ENCODE measurements at regions not wholly inside any gene's neighbourhood (a gene's known extent, or its start where the extent isn't known, plus 50 kb on each side); places are given as distances from the start of the nearest gene placed in this dataset.
"Not testable (repeated sequence)": the region's sequence is repeated elsewhere in the genome, so short reads cannot be mapped to it uniquely, and the experiment has no call there.

GRCh38 chr2:77578354-77578753, 56.2 kb upstream of the LRRTM4 start:
- no peak overlapping the region for H3K27ac ChIP-seq (ENCODE audit: low read depth, low read length)
- no peaks in the 10 kb centered on the region for H3K9me3 ChIP-seq (ENCODE audit: control insufficient read depth in 5 of 5, low read length in 5 of 5)
- H3K27me3 ChIP-seq (ENCODE audit: control insufficient read depth in 5 of 5, insufficient read depth in 4 of 5, low read length in 5 of 5): no peaks in the 10 kb centered on the region
- no peaks in the 10 kb centered on the region for H3K36me3 ChIP-seq (ENCODE audit: control insufficient read depth in 5 of 5, insufficient read depth in 5 of 5, low read length in 5 of 5)
- no peak overlapping the region for H3K9ac ChIP-seq (ENCODE audit: low read length in 5 of 5)
- H3K4me1 ChIP-seq (ENCODE audit: control insufficient read depth in 5 of 5, insufficient read depth in 5 of 5, low read length in 5 of 5): peaks cover 0 to 6% (median 0%) of the 10 kb centered on the region in 5 donors
- no peak overlapping the region for H3K4me3 ChIP-seq (ENCODE audit: low read depth in 1 of 5, low read length in 5 of 5)

GRCh38 chr2:77579076-77579769, 57.0 kb upstream of the LRRTM4 start:
- no peak overlapping the region for H3K27ac ChIP-seq (ENCODE audit: low read depth, low read length)
- no peaks in the 10 kb centered on the region for H3K36me3 ChIP-seq (ENCODE audit: control insufficient read depth in 5 of 5, insufficient read depth in 5 of 5, low read length in 5 of 5)
- no peaks in the 10 kb centered on the region for H3K9me3 ChIP-seq (ENCODE audit: control insufficient read depth in 5 of 5, low read length in 5 of 5)
- peaks cover 0 to 6% (median 0%) of the 10 kb centered on the region in 5 donors for H3K4me1 ChIP-seq (ENCODE audit: control insufficient read depth in 5 of 5, insufficient read depth in 5 of 5, low read length in 5 of 5)
- no peak overlapping the region for H3K4me3 ChIP-seq (ENCODE audit: low read depth in 1 of 5, low read length in 5 of 5)
- H3K9ac ChIP-seq (ENCODE audit: low read length in 5 of 5): no peak overlapping the region
- no peaks in the 10 kb centered on the region for H3K27me3 ChIP-seq (ENCODE audit: control insufficient read depth in 5 of 5, insufficient read depth in 4 of 5, low read length in 5 of 5)

- Histone ChIP-seq H3K27ac (ENCODE audit: low read depth, low read length) (no peak overlapping the region), H3K4me1 (ENCODE audit: control insufficient read depth in 5 of 5, insufficient read depth in 5 of 5, low read length in 5 of 5) (no peaks in the 10 kb centered on the region), H3K36me3 (ENCODE audit: control insufficient read depth in 5 of 5, insufficient read depth in 5 of 5, low read length in 5 of 5) (no peaks in the 10 kb centered on the region), H3K9me3 (ENCODE audit: control insufficient read depth in 5 of 5, low read length in 5 of 5) (peaks cover 0 to 4% (median 0%) of the 10 kb centered on the region in 5 donors), H3K9ac (ENCODE audit: low read length in 5 of 5) (no peak overlapping the region), H3K27me3 (ENCODE audit: control insufficient read depth in 5 of 5, insufficient read depth in 4 of 5, low read length in 5 of 5) (no peaks in the 10 kb centered on the region), H3K4me3 (ENCODE audit: low read depth in 1 of 5, low read length in 5 of 5) (no peak overlapping the region)
These were observed 66.3 kb upstream of the LRRTM4 start for GRCh38 chr2:77588438-77588837.

GRCh38 chr2:77590298-77590917, 68.2 kb upstream of the LRRTM4 start:
- no peaks in the 10 kb centered on the region for H3K36me3 ChIP-seq (ENCODE audit: control insufficient read depth in 5 of 5, insufficient read depth in 5 of 5, low read length in 5 of 5)
- no peaks in the 10 kb centered on the region for H3K27me3 ChIP-seq (ENCODE audit: control insufficient read depth in 5 of 5, insufficient read depth in 4 of 5, low read length in 5 of 5)
- no peak overlapping the region for H3K9ac ChIP-seq (ENCODE audit: low read length in 5 of 5)
- peaks cover 0 to 4% (median 0%) of the 10 kb centered on the region in 5 donors for H3K9me3 ChIP-seq (ENCODE audit: control insufficient read depth in 5 of 5, low read length in 5 of 5)
- H3K4me3 ChIP-seq (ENCODE audit: low read depth in 1 of 5, low read length in 5 of 5): no peak overlapping the region
- no peak overlapping the region for H3K27ac ChIP-seq (ENCODE audit: low read depth, low read length)
- H3K4me1 ChIP-seq (ENCODE audit: control insufficient read depth in 5 of 5, insufficient read depth in 5 of 5, low read length in 5 of 5): no peaks in the 10 kb centered on the region

- not testable (repeated sequence) for H3K9ac ChIP-seq (ENCODE audit: low read length in 5 of 5); H3K9me3 ChIP-seq (ENCODE audit: control insufficient read depth in 5 of 5, low read length in 5 of 5); H3K4me3 ChIP-seq (ENCODE audit: low read depth in 1 of 5, low read length in 5 of 5); H3K36me3 ChIP-seq (ENCODE audit: control insufficient read depth in 5 of 5, insufficient read depth in 5 of 5, low read length in 5 of 5); H3K27me3 ChIP-seq (ENCODE audit: control insufficient read depth in 5 of 5, insufficient read depth in 4 of 5, low read length in 5 of 5); H3K4me1 ChIP-seq (ENCODE audit: control insufficient read depth in 5 of 5, insufficient read depth in 5 of 5, low read length in 5 of 5); H3K27ac ChIP-seq (ENCODE audit: low read depth, low read length)
These were observed 70.8 kb upstream of the LRRTM4 start for GRCh38 chr2:77592955-77593354.

- Histone ChIP-seq H3K4me3 (ENCODE audit: low read depth in 1 of 5, low read length in 5 of 5) (no peak overlapping the region), H3K9ac (ENCODE audit: low read length in 5 of 5) (no peak overlapping the region), H3K4me1 (ENCODE audit: control insufficient read depth in 5 of 5, insufficient read depth in 5 of 5, low read length in 5 of 5) (no peaks in the 10 kb centered on the region), H3K27me3 (ENCODE audit: control insufficient read depth in 5 of 5, insufficient read depth in 4 of 5, low read length in 5 of 5) (no peaks in the 10 kb centered on the region), H3K27ac (ENCODE audit: low read depth, low read length) (no peak overlapping the region), H3K9me3 (ENCODE audit: control insufficient read depth in 5 of 5, low read length in 5 of 5) (no peaks in the 10 kb centered on the region), H3K36me3 (ENCODE audit: control insufficient read depth in 5 of 5, insufficient read depth in 5 of 5, low read length in 5 of 5) (no peaks in the 10 kb centered on the region)
These were observed 80.6 kb upstream of the LRRTM4 start for GRCh38 chr2:77602771-77603170.

- no peaks in the 10 kb centered on the region for H3K36me3 ChIP-seq (ENCODE audit: control insufficient read depth in 5 of 5, insufficient read depth in 5 of 5, low read length in 5 of 5)
- H3K27me3 ChIP-seq (ENCODE audit: control insufficient read depth in 5 of 5, insufficient read depth in 4 of 5, low read length in 5 of 5): no peaks in the 10 kb centered on the region
- H3K27ac ChIP-seq (ENCODE audit: low read depth, low read length): no peak overlapping the region
- no peak overlapping the region for H3K4me3 ChIP-seq (ENCODE audit: low read depth in 1 of 5, low read length in 5 of 5)
- no peaks in the 10 kb centered on the region for H3K4me1 ChIP-seq (ENCODE audit: control insufficient read depth in 5 of 5, insufficient read depth in 5 of 5, low read length in 5 of 5)
- H3K9me3 ChIP-seq (ENCODE audit: control insufficient read depth in 5 of 5, low read length in 5 of 5): peaks cover 0 to 6% (median 0%) of the 10 kb centered on the region in 5 donors
- H3K9ac ChIP-seq (ENCODE audit: low read length in 5 of 5): no peak overlapping the region
These were observed 83.1 kb upstream of the LRRTM4 start for GRCh38 chr2:77604953-77605929.

GRCh38 chr2:77608510-77608909, 86.3 kb upstream of the LRRTM4 start:
- Histone ChIP-seq H3K4me3 (ENCODE audit: low read depth in 1 of 5, low read length in 5 of 5) (no peak overlapping the region), H3K9me3 (ENCODE audit: control insufficient read depth in 5 of 5, low read length in 5 of 5) (peaks cover 0 to 8% (median 5%) of the 10 kb centered on the region in 5 donors), H3K27ac (ENCODE audit: low read depth, low read length) (no peak overlapping the region), H3K36me3 (ENCODE audit: control insufficient read depth in 5 of 5, insufficient read depth in 5 of 5, low read length in 5 of 5) (no peaks in the 10 kb centered on the region), H3K27me3 (ENCODE audit: control insufficient read depth in 5 of 5, insufficient read depth in 4 of 5, low read length in 5 of 5) (no peaks in the 10 kb centered on the region), H3K4me1 (ENCODE audit: control insufficient read depth in 5 of 5, insufficient read depth in 5 of 5, low read length in 5 of 5) (no peaks in the 10 kb centered on the region), H3K9ac (ENCODE audit: low read length in 5 of 5) (no peak overlapping the region)

GRCh38 chr2:77629539-77629938, 107.4 kb upstream of the LRRTM4 start:
- Histone ChIP-seq H3K36me3 (ENCODE audit: control insufficient read depth in 5 of 5, insufficient read depth in 5 of 5, low read length in 5 of 5) (no peaks in the 10 kb centered on the region), H3K4me3 (ENCODE audit: low read depth in 1 of 5, low read length in 5 of 5) (no peak overlapping the region)

GRCh38 chr2:77631007-77631406, 108.8 kb upstream of the LRRTM4 start:
- Histone ChIP-seq H3K27ac (ENCODE audit: low read depth, low read length) (no peak overlapping the region), H3K36me3 (ENCODE audit: control insufficient read depth in 5 of 5, insufficient read depth in 5 of 5, low read length in 5 of 5) (no peaks in the 10 kb centered on the region), H3K4me1 (ENCODE audit: control insufficient read depth in 5 of 5, insufficient read depth in 5 of 5, low read length in 5 of 5) (no peaks in the 10 kb centered on the region), H3K27me3 (ENCODE audit: control insufficient read depth in 5 of 5, insufficient read depth in 4 of 5, low read length in 5 of 5) (no peaks in the 10 kb centered on the region), H3K9ac (ENCODE audit: low read length in 5 of 5) (no peak overlapping the region), H3K9me3 (ENCODE audit: control insufficient read depth in 5 of 5, low read length in 5 of 5) (peaks cover 0 to 10% (median 5%) of the 10 kb centered on the region in 5 donors), H3K4me3 (ENCODE audit: low read depth in 1 of 5, low read length in 5 of 5) (no peak overlapping the region)

More at GRCh38 chr2:77629539-77629938, 107.4 kb upstream of the LRRTM4 start:
- Histone ChIP-seq H3K9ac (ENCODE audit: low read length in 5 of 5) (no peak overlapping the region), H3K9me3 (ENCODE audit: control insufficient read depth in 5 of 5, low read length in 5 of 5) (peaks cover 0 to 7% (median 5%) of the 10 kb centered on the region in 5 donors), H3K27me3 (ENCODE audit: control insufficient read depth in 5 of 5, insufficient read depth in 4 of 5, low read length in 5 of 5) (no peaks in the 10 kb centered on the region), H3K4me1 (ENCODE audit: control insufficient read depth in 5 of 5, insufficient read depth in 5 of 5, low read length in 5 of 5) (no peaks in the 10 kb centered on the region), H3K27ac (ENCODE audit: low read depth, low read length) (no peak overlapping the region)

All from subcutaneous abdominal adipose tissue (tissue), 5 donors.